Mesothelial cell of epicardium (in vitro differentiated cells): ENCODE measurements at regions not wholly inside any gene's neighbourhood (a gene's known extent, or its start where the extent isn't known, plus 50 kb on each side); places are given as distances from the start of the nearest gene placed in this dataset.

Source experiments
- DNase-seq, 2 experiments: peaks; one replicate each; pipeline ENCODE4 v3.0.0; 2021; ENCODE audit warnings: low spot score in 2 of 2; ENCODE audit not compliant: unreplicated experiment in 2 of 2
- H3K27ac Mint-ChIP-seq: 2 replicates; pipeline ENCODE4 v1.8.0; 2021; ENCODE audit warnings: mixed read lengths
- H3K27me3 Mint-ChIP-seq: 2 replicates; pipeline ENCODE4 v1.8.0; 2021; ENCODE audit warnings: low read depth, mixed read lengths
- H3K36me3 Mint-ChIP-seq: 2 replicates; pipeline ENCODE4 v1.8.0; 2021; ENCODE audit warnings: mixed read lengths
- H3K4me1 Mint-ChIP-seq: 2 replicates; pipeline ENCODE4 v1.8.0; 2021; ENCODE audit warnings: mixed read lengths
- H3K4me3 Mint-ChIP-seq: 2 replicates; pipeline ENCODE4 v1.8.0; 2021; ENCODE audit warnings: mild to moderate bottlenecking, moderate library complexity, mixed read lengths
- H3K9me3 Mint-ChIP-seq: 2 replicates; pipeline ENCODE4 v1.8.0; 2021; ENCODE audit warnings: mixed read lengths
- TF ChIP-seq, protein P1 (sequence below): fragments of 200-600 bp; sonication (generic); IDR thresholded peaks from one replicate; pipeline ENCODE4 v1.5.0; 2021; ENCODE audit warnings: antibody characterized with exemption; ENCODE audit not compliant: unreplicated experiment

- Mint-ChIP-seq H3K4me1 (peaks cover 5% of the 10 kb centered on the region), H3K27me3 (no peaks in the 10 kb centered on the region), H3K9me3 (no peaks in the 10 kb centered on the region), H3K36me3 (no peaks in the 10 kb centered on the region), H3K27ac (no peak overlapping the region), H3K4me3 (no peak overlapping the region)
- DNase-seq: no peak
- TF ChIP-seq, protein P1, sequence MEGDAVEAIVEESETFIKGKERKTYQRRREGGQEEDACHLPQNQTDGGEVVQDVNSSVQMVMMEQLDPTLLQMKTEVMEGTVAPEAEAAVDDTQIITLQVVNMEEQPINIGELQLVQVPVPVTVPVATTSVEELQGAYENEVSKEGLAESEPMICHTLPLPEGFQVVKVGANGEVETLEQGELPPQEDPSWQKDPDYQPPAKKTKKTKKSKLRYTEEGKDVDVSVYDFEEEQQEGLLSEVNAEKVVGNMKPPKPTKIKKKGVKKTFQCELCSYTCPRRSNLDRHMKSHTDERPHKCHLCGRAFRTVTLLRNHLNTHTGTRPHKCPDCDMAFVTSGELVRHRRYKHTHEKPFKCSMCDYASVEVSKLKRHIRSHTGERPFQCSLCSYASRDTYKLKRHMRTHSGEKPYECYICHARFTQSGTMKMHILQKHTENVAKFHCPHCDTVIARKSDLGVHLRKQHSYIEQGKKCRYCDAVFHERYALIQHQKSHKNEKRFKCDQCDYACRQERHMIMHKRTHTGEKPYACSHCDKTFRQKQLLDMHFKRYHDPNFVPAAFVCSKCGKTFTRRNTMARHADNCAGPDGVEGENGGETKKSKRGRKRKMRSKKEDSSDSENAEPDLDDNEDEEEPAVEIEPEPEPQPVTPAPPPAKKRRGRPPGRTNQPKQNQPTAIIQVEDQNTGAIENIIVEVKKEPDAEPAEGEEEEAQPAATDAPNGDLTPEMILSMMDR: no peak
Measured at GRCh38 chr5:105238561-105238960, 1676.0 kb upstream of the NUDT12 start.

- no peak overlapping the region for H3K27ac Mint-ChIP-seq
- no peaks in the 10 kb centered on the region for H3K36me3 Mint-ChIP-seq
- H3K9me3 Mint-ChIP-seq: no peaks in the 10 kb centered on the region
- no peaks in the 10 kb centered on the region for H3K27me3 Mint-ChIP-seq
- DNase-seq: no peak
- TF ChIP-seq, protein P1: no peak
- no peaks in the 10 kb centered on the region for H3K4me1 Mint-ChIP-seq
- no peak overlapping the region for H3K4me3 Mint-ChIP-seq
Measured at GRCh38 chr5:105230516-105231157, 1668.0 kb upstream of the NUDT12 start.

DNA sequence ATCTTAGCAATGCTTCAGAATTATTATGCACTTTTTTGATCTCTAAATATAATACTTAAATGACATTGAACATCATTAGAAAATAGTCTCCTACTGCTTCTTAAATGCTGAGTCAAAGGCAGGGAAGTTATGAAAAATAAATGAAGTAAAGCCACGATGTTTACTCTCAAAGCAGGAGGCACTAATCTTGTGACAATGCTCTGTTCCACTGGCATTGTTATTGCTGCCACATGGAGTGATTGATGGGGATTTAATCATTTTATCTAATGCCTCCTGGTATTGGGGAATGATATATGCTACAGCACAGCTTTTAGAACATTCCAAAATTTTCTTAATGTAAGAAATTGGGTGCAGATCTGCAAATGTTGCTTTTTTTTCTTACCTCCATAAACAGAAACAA, 1655.4 kb upstream of the NUDT12 start:
- no peak for DNase-seq
- peaks cover 6% of the 10 kb centered on the region for H3K36me3 Mint-ChIP-seq
- no peaks in the 10 kb centered on the region for H3K9me3 Mint-ChIP-seq
- peaks cover 35% of the 10 kb centered on the region for H3K4me1 Mint-ChIP-seq
- no peak overlapping the region for H3K27ac Mint-ChIP-seq
- TF ChIP-seq, protein P1: no peak
- no peaks in the 10 kb centered on the region for H3K27me3 Mint-ChIP-seq
- no peak overlapping the region for H3K4me3 Mint-ChIP-seq

GRCh38 chr5:105213078-105213477, 1650.5 kb upstream of the NUDT12 start:
- DNase-seq: no peak
- Mint-ChIP-seq H3K27ac (no peak overlapping the region), H3K27me3 (no peaks in the 10 kb centered on the region), H3K36me3 (no peaks in the 10 kb centered on the region), H3K4me1 (peaks cover 23% of the 10 kb centered on the region), H3K4me3 (no peak overlapping the region), H3K9me3 (peaks cover 5% of the 10 kb centered on the region)
- TF ChIP-seq, protein P1: no peak

DNA sequence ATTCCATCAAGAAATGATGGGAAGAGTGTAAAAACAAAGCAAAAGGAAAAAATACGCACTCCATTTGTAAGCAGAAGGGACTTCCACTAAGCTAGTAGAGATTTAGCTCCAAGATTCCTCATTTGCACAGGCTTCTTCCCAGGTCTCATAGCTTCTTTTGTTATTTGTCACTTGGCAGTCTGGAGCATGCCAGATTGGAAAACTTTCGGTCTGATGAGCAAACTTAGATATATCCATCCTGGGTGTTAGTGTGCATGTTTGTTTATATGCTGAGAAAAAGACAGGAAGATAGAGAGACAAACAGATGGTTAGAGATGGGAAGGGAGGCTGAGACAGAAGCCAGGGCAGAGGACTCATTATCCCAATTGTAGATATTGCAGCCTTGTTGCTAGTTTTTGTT, 1644.5 kb upstream of the NUDT12 start:
- Mint-ChIP-seq H3K36me3 (peaks cover under 1% of the 10 kb centered on the region), H3K9me3 (peaks cover 9% of the 10 kb centered on the region), H3K27ac (no peak overlapping the region), H3K27me3 (no peaks in the 10 kb centered on the region), H3K4me3 (no peak overlapping the region), H3K4me1 (no peaks in the 10 kb centered on the region)
- no peak for DNase-seq
- TF ChIP-seq, protein P1: no peak

GRCh38 chr5:105197531-105197930, 1634.9 kb upstream of the NUDT12 start:
- Mint-ChIP-seq H3K36me3 (peaks cover 8% of the 10 kb centered on the region), H3K4me3 (no peak overlapping the region), H3K27ac (no peak overlapping the region), H3K9me3 (peaks cover 26% of the 10 kb centered on the region), H3K4me1 (no peaks in the 10 kb centered on the region), H3K27me3 (no peaks in the 10 kb centered on the region)
- DNase-seq: no peak
- TF ChIP-seq, protein P1: no peak
